HL-60/S4 treated with retinoic acid at 250 ng/mL for 4 days and 3 days (cell line): ENCODE measurements at regions not wholly inside any gene's neighbourhood (a gene's known extent, or its start where the extent isn't known, plus 50 kb on each side); places are given as distances from the start of the nearest gene placed in this dataset.

ENCODE experiments used
- in situ Hi-C: fragments of 300-500 bp; cut with MboI; formaldehyde crosslinking; loops from 2 replicates; pipeline ENCODE4 v1.7.0; 2022; ENCODE audit warnings: low sequenced_read_pairs

DNA sequence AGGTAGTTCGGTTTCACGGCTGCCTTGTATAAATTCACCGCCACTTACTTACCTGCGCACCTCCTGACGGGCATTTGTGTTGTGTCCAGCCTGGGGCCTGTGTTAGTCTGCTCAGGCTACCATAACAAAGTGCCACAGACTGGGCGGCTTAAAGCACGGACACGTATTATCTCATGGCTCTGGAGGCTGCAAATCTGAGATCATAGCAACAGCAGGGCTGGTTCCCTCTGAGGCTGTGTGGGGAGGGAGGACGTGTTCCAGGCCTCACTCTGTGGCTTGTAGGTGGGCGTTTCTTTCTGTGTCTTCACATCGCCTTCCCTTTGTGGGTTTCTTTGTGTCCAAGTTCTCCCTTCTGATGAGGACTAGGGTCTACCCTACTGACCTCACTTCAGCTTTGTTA is 93.5 kb upstream of the FZD10 start:
- in situ Hi-C loops: no loop called here

GRCh38 chr12:130070126-130070611 is 92.1 kb upstream of the FZD10 start:
- in situ Hi-C loops: no loop called here

GRCh38 chr12:130073721-130074120 is 88.5 kb upstream of the FZD10 start:
- in situ Hi-C loops: no loop called here

DNA sequence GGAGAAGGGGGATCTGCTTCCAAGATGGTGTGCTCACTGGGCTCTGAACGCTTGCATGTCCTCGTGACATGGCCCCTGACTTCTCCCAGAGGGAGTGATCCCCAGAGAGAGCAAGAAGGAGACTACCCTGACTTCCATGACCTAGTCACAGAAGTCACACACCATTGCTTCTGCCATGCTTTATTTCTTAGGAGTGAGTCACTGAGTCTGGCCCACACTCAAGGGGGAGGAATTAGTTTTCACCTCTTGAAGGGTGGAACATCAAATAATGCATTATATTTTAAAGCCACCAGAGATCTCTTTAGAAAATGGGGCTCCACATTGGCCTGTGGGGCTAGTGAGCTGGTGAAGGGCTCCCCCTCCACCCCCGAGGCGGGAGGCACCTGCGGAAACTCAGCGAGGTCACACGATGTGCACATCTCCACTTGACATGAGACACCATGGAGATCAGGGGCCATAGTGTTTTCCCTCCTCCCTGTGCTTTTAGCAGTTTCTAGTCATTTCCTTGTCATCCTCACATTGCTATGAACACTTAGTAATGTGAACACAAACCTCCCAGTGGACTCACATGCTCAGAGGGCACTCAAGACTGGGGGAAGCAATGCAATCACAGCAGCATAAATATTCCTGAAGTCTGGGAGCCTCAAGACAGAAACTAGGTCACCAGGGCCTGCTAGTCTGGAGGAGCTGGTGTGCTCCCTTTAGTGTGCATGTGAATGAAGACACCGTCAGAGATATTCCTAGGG is 87.4 kb upstream of the FZD10 start:
- in situ Hi-C loops: no loop called here

GRCh38 chr12:130075497-130076076 is 86.7 kb upstream of the FZD10 start:
- in situ Hi-C loops: no loop called here

DNA sequence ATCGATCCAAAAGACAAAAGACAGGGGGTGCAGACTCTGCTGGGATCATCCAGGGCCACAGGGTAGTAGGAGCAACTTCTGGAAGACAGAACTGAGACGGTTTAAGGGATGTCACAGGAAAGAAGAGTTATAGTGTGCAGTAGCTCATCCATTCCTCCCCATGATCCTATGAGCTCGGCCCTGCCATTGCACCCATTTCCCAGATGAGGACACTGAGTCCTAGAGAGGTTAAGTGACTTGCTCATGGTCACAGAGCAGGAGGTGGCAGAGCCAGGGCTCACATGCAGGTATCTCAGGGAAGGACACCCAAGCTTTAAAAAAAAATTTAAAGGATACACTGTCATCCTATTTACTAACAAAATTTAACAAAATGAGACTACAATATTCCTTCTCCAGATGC is 86.1 kb upstream of the FZD10 start:
- in situ Hi-C loops: no loop called here

- in situ Hi-C loops: no loop called here
Observed at GRCh38 chr12:130076752-130077151, 85.5 kb upstream of the FZD10 start.

- in situ Hi-C loops: no loop called here
Observed at GRCh38 chr12:130078852-130079251, 83.4 kb upstream of the FZD10 start.

DNA sequence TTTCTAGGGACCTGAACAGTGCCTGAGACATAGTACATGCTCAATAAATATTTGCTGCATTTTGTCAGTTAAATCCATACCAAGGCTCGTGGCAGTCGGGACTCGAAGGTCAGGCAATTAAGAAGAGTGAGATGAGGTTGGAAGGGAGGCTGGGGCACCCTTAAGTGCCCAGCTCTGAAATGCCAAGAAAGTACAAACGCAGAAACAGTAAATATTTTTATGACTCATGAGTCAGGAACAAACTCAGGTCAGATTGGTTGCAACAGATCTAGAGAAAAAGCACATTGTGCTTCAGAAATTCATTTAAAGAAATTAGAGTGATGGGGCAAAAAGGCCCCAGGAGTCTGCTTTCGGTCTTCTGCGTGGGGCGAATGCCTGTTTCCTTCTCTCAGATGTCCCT is 83.0 kb upstream of the FZD10 start:
- in situ Hi-C loops: no loop called here

GRCh38 chr12:130080205-130080604 is 82.1 kb upstream of the FZD10 start:
- in situ Hi-C loops: no loop called here

GRCh38 chr12:130081117-130081805 is 81.0 kb upstream of the FZD10 start:
- in situ Hi-C loops: no loop called here

DNA sequence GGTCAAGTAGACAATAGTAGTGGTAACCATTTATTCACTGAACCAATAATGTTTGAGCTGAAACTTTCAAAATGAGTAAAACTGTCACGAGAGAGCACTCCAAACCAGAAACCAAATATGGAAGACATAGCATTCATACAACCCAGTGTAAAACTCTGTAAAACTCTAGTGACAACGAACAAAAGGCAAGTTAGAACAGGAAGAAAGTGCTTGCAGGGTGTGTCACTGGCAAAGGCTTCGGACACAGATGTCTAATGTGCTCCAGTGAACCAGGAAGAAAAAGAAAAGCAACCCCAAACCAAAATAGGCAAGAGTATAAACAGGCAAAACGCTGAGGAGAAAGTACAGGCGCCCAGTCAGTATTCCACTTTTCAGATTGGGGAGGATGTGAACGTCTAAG is 79.3 kb upstream of the FZD10 start:
- in situ Hi-C loops: no loop called here

DNA sequence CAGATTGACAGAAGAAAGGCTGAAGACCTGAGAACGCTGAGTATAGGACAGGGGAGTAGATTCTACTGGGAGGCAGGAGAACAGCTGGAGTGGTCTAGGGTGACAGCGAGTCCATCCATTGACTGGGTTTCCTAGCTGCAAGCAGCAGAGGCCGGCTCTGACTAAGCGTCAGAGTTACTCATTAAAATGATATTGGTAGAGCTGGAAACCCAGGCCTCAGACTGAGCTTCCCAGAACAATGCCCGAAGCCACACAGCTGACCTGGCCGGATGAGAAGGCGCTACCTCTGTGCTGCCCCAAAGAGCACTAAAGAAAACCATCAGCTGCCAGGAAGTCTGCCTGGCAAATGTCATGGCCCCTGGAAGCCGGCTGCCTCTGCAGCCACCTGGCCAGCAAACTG is 78.5 kb upstream of the FZD10 start:
- in situ Hi-C loops: no loop called here

DNA sequence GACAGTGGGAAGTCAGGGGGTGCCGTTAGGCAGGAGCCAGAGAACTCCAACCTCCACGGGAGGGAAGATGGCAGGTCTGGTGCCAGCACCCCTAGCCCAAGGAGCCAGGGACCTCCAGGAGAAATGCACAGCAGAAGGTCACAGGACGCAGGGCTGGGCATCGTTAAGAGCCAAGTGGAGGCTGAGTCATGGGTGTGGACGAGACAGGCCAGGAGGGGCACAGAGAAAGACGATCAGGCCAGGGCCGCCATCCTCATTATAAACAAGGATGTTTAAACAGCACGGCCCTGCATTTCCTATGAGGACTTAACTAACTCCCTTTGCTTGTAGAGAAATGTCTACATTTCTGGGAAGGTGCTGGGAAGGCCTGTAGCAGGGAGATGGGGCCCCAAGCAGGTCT is 77.9 kb upstream of the FZD10 start:
- in situ Hi-C loops: no loop called here

- in situ Hi-C loops: no loop called here
Observed at GRCh38 chr12:130086248-130086647, 76.0 kb upstream of the FZD10 start.

DNA sequence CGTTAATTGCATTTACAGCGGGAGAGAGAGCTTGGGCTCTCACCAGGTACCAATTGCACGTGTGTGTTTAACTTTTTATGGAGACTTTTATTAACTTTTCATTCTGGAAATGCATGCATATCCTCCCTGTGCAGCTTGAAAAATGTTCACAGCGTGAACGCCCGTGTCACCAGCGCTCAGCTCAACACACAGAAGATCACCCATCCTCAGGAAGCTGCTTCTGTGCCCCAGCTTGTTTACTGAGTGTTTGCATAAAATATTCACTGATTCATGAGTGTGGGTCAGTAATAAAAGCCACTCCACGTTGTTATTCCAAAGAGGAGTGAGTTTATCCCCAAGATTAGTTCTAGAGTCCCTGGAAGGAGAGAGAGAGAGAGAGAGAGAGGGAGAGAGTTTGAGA is 75.5 kb upstream of the FZD10 start:
- in situ Hi-C loops: no loop called here

DNA sequence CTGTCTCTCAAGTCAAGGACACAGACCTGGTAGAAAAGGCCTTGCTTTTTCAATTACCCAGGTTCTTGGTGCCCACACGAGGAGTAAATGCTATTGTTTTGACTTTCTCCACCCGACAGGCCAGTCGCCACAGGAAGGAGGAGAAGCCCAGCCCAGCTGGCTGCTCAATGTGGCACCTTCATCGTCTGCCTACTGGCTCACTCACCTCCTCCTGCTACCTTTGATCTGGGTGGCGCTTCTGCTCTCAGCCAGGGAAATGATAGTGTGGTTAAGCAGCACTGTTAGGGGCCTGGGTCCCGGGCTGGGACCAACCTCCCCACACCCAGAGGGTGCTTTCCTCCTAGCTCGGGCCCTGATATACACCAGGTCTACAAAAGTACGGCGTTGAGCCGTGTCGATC is 75.0 kb upstream of the FZD10 start:
- in situ Hi-C loops: no loop called here

DNA sequence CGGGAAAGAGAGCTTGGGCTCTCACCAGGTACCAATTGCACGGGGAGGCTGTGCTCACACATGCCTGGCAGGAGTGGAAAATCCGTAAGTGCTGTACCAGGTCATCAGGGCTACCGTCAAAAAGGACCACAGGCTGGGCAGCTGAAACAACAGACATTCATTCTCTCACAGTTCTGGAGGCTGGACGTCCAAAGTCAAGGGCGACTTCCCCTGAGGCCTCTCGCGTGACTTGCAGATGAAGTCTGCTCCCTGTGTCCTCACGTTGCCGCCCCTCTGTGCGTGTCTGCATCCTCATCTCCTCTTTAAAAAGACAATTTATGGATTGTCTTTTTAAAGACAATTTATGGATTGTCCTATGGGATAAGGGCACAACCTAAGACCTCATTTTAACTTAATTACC is 73.8 kb upstream of the FZD10 start:
- in situ Hi-C loops: no loop called here

DNA sequence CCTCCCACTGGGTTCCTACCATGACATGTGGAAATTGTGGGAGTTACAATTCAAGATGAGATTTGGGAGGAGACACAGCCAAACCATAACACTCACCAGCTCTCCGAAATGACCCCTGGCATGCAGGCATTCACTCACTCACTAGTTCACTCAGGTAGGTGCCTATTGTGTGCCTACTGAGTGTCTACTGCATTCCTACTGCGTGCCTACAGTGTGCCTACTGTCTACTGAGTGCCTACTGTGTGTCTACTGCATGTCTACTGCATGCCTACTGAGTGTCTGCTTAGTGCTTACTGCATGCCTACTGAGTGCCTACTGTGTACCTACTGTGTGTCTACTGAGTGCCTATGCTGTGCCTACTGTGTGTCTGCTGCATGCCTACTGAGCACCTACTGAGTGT is 71.7 kb upstream of the FZD10 start:
- in situ Hi-C loops: no loop called here

DNA sequence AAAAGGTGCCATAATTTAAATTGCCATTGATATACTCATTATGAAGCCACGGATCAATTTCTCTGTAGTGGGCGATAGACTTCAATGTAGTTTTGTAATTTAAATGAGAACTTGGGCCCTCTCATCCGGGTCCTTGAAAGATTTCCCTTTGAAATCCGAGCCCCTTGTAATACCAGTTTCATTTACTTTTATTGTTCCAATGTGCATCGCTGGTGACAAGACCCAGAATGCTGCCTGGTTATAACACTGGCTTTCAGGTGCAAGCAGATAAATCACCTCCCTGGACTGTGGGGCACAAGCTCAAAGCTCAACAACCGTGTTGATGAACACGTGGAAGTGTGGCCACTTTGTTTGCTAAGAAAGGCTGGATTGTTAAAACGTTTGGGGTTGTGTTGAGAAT is 68.9 kb upstream of the FZD10 start:
- in situ Hi-C loops: no loop called here

DNA sequence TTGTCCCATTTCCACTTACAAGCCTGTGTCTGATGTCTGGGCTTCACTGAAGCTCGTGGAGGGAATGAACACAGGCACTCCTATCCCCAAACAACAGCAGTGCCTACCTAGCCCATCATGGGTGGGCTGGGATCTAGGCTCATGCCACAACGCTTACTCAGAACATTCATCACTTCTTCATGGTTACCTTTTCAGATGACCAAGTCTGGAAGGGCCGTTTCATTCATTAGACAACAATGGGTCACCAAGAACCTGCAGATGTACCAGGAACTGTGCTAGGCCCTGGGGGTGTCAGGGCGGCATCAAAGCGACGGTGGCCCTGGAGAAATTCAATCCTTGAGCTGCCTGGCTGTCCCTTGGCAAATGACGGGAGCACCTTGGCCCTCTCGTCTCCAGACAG is 64.9 kb upstream of the FZD10 start:
- in situ Hi-C loops: no loop called here

DNA sequence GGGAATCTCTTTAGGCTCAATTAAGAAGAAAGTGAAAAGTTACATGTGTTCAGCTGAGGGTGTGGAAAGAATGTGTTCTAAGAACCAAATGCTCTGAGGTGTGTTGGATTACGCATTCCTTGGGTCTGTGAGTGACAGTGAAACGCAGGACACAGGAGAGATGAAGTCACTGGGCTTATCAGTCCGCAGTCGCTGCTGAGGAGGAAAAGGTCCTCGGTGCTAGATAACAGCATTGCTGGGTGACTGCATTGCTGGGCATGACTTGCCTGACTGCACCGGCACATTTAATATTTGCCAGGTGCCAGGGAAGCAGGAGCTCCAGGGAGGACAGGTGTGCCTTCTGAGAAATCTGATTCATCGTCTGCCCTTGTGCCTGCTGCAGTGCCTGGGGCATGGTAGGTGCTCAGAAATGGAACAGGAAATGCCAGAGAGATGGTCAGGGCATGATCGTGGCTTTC is 64.4 kb upstream of the FZD10 start:
- in situ Hi-C loops: no loop called here
